ENCODE measurements at regions not wholly inside any gene's neighbourhood (a gene's known extent, or its start where the extent isn't known, plus 50 kb on each side); places are given as distances from the start of the nearest gene placed in this dataset.

- no peak for TF ChIP-seq CTCF (IDR thresholded peaks at IDR 0.05; ENCODE audit: borderline replicate concordance, control extremely low read depth, extremely low read depth, insufficient read depth, missing control alignments)
- no peak for DNase-seq (ENCODE audit: low spot score)
- in situ Hi-C loops (cut with MboI; ENCODE audit: low sequenced_read_pairs, unreplicated experiment): no loop called here
These were observed 87.6 kb downstream of the HS1BP3 start for GRCh38 chr2:20563251-20563650.

- no peak for DNase-seq (ENCODE audit: low spot score)
- in situ Hi-C loops (cut with MboI; ENCODE audit: low sequenced_read_pairs, unreplicated experiment): no loop called here
- no peak for TF ChIP-seq CTCF (IDR thresholded peaks at IDR 0.05; ENCODE audit: borderline replicate concordance, control extremely low read depth, extremely low read depth, insufficient read depth, missing control alignments)
These were observed 87.1 kb downstream of the HS1BP3 start for GRCh38 chr2:20563833-20564232.

GRCh38 chr2:20565101-20565622 lies 85.7 kb downstream of the HS1BP3 start:
- in situ Hi-C loops (cut with MboI; ENCODE audit: low sequenced_read_pairs, unreplicated experiment): no loop called here
- DNase-seq (ENCODE audit: low spot score): no peak
- TF ChIP-seq CTCF (IDR thresholded peaks at IDR 0.05; ENCODE audit: borderline replicate concordance, control extremely low read depth, extremely low read depth, insufficient read depth, missing control alignments): no peak

- DNase-seq (ENCODE audit: low spot score): no peak
- no peak for TF ChIP-seq CTCF (IDR thresholded peaks at IDR 0.05; ENCODE audit: borderline replicate concordance, control extremely low read depth, extremely low read depth, insufficient read depth, missing control alignments)
- in situ Hi-C loops (cut with MboI; ENCODE audit: low sequenced_read_pairs, unreplicated experiment): no loop called here
These were observed 85.2 kb downstream of the HS1BP3 start for GRCh38 chr2:20565623-20566236.

GRCh38 chr2:20566331-20566730 lies 84.6 kb downstream of the HS1BP3 start:
- no peak for TF ChIP-seq CTCF (IDR thresholded peaks at IDR 0.05; ENCODE audit: borderline replicate concordance, control extremely low read depth, extremely low read depth, insufficient read depth, missing control alignments)
- in situ Hi-C loops (cut with MboI; ENCODE audit: low sequenced_read_pairs, unreplicated experiment): no loop called here
- no peak for DNase-seq (ENCODE audit: low spot score)

- TF ChIP-seq CTCF (IDR thresholded peaks at IDR 0.05; ENCODE audit: borderline replicate concordance, control extremely low read depth, extremely low read depth, insufficient read depth, missing control alignments): no peak
- DNase-seq (ENCODE audit: low spot score): no peak
- in situ Hi-C loops (cut with MboI; ENCODE audit: low sequenced_read_pairs, unreplicated experiment): no loop called here
These were observed 83.6 kb downstream of the HS1BP3 start for GRCh38 chr2:20567159-20567925.
